OCI-LY7 (cell line): ENCODE measurements at regions not wholly inside any gene's neighbourhood (a gene's known extent, or its start where the extent isn't known, plus 50 kb on each side); places are given as distances from the start of the nearest gene placed in this dataset.

Experiments
- BruUV-seq: library from RNA; stranded (reverse); fragments of 400-500 nt; replicated peaks from 2 replicates; lab custom pipeline; 2021; lab: Mats Ljungman, UMichigan
- CTCF ChIA-PET: fragments of 300-600 bp; sonication (Branson Sonifier 250); formaldehyde crosslinking; loops from one replicate; lab custom pipeline; 2022; ENCODE audit warnings: antibody characterized with exemption; ENCODE audit not compliant: unreplicated experiment; lab: Charles Lee
- POLR2A ChIA-PET: fragments of 300-600 bp; sonication (Branson Sonifier 250); formaldehyde crosslinking; loops from one replicate; lab custom pipeline; 2022; ENCODE audit warnings: antibody characterized with exemption; lab: Charles Lee
- DNase-seq: peaks from one replicate; pipeline ENCODE4 v3.0.0-alpha.2; 2015; ENCODE audit warnings: low spot score
- H2AFZ ChIP-seq: fragments of 200-600 bp; sonication (generic), shearing (Covaris generic); 2 replicates; pipeline ENCODE4 v1.6.1; 2014; ENCODE audit warnings: mild to moderate bottlenecking, antibody characterized with exemption, low read length, moderate library complexity
- H3K27ac ChIP-seq: fragments of 200-600 bp; sonication (generic); 2 replicates; pipeline ENCODE4 v1.5.1; 2014; ENCODE audit warnings: mixed run types, low read depth, mild to moderate bottlenecking, moderate library complexity, low read length, inconsistent platforms; ENCODE audit not compliant: poor library complexity, severe bottlenecking
- H3K36me3 ChIP-seq: fragments of 200-600 bp; sonication (generic); 2 replicates; pipeline ENCODE4 v1.6.1; 2014; ENCODE audit warnings: mild to moderate bottlenecking, antibody characterized with exemption, low read length, moderate library complexity, mixed read lengths; ENCODE audit not compliant: insufficient read depth
- H3K4me1 ChIP-seq: fragments of 200-600 bp; sonication (generic); 2 replicates; pipeline ENCODE4 v1.5.1; 2014; ENCODE audit warnings: mild to moderate bottlenecking, low read length; ENCODE audit not compliant: insufficient read depth, poor library complexity, severe bottlenecking
- H3K4me2 ChIP-seq: fragments of 200-600 bp; sonication (generic); 2 replicates; pipeline ENCODE4 v1.6.1; 2014; ENCODE audit warnings: mild to moderate bottlenecking, low read length
- H3K4me3 ChIP-seq: fragments of 200-600 bp; sonication (generic); 2 replicates; pipeline ENCODE4 v1.5.1; 2014; ENCODE audit warnings: mild to moderate bottlenecking, low read depth, low read length; ENCODE audit not compliant: poor library complexity, severe bottlenecking
- H3K79me2 ChIP-seq: fragments of 200-600 bp; sonication (generic); 2 replicates; pipeline ENCODE4 v1.6.1; 2016; ENCODE audit warnings: low read depth, mild to moderate bottlenecking, low read length, moderate library complexity, mixed read lengths; ENCODE audit not compliant: insufficient read depth
- H3K9me2 ChIP-seq: fragments of 200-600 bp; sonication (generic); 2 replicates; pipeline ENCODE4 v1.6.1; 2016; ENCODE audit warnings: mild to moderate bottlenecking, low read length, mixed read lengths; ENCODE audit not compliant: insufficient read depth
- H3K9me3 ChIP-seq: fragments of 200-600 bp; sonication (generic); 2 replicates; pipeline ENCODE4 v1.6.1; 2014; ENCODE audit warnings: mild to moderate bottlenecking, mixed run types, low read length, mixed read lengths
- H4K20me1 ChIP-seq: fragments of 200-600 bp; sonication (generic); 2 replicates; pipeline ENCODE4 v1.6.1; 2014; ENCODE audit warnings: mild to moderate bottlenecking, antibody characterized with exemption, low read length, moderate library complexity, mixed read lengths; ENCODE audit not compliant: insufficient read depth
- EZH2phosphoT487 ChIP-seq: fragments of 200-600 bp; sonication (generic); IDR thresholded peaks from 2 replicates; pipeline ENCODE4 v1.6.1; 2018; ENCODE audit warnings: low read depth, borderline replicate concordance, mild to moderate bottlenecking, mixed run types, antibody characterized with exemption, low read length, moderate library complexity, mixed read lengths
- intact Hi-C: fragments of 100-400 bp; cut with micrococcal nuclease; formaldehyde crosslinking; loops from one replicate; pipeline ENCODE4 v1.10.0; 2022; ENCODE audit not compliant: unreplicated experiment
- TF ChIP-seq, protein P1 (sequence below): fragments of 200-600 bp; sonication (generic); conservative IDR thresholded peaks from 2 replicates; pipeline ENCODE4 v1.5.1; 2014; ENCODE audit warnings: mild to moderate bottlenecking, antibody characterized with exemption, low read length, moderate library complexity, mixed read lengths

GRCh38 chr6:130677312-130677711, 149.9 kb upstream of the SMLR1 start:
- 0 out of 2 replicates have a peak, but pooled peaks cover 4% of the 10 kb centered on the region for H4K20me1 ChIP-seq
- ChIA-PET POLR2A (no interaction called here), CTCF (no interaction called here)
- no peak overlapping the region for H3K4me3 ChIP-seq
- DNase-seq = no peak
- BruUV-seq = no TSS peak
- TF ChIP-seq EZH2phosphoT487 = no peak
- TF ChIP-seq, protein P1, sequence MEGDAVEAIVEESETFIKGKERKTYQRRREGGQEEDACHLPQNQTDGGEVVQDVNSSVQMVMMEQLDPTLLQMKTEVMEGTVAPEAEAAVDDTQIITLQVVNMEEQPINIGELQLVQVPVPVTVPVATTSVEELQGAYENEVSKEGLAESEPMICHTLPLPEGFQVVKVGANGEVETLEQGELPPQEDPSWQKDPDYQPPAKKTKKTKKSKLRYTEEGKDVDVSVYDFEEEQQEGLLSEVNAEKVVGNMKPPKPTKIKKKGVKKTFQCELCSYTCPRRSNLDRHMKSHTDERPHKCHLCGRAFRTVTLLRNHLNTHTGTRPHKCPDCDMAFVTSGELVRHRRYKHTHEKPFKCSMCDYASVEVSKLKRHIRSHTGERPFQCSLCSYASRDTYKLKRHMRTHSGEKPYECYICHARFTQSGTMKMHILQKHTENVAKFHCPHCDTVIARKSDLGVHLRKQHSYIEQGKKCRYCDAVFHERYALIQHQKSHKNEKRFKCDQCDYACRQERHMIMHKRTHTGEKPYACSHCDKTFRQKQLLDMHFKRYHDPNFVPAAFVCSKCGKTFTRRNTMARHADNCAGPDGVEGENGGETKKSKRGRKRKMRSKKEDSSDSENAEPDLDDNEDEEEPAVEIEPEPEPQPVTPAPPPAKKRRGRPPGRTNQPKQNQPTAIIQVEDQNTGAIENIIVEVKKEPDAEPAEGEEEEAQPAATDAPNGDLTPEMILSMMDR = no peak
- H3K27ac ChIP-seq = no peak overlapping the region
- H3K79me2 ChIP-seq = no peaks in the 10 kb centered on the region
- H3K4me2 ChIP-seq = no peak overlapping the region
- no peaks in the 10 kb centered on the region for H3K36me3 ChIP-seq
- intact Hi-C loops = no loop called here
- H2AFZ ChIP-seq = no peak overlapping the region
- no peaks in the 10 kb centered on the region for H3K9me3 ChIP-seq
- no peaks in the 10 kb centered on the region for H3K9me2 ChIP-seq
- no peaks in the 10 kb centered on the region for H3K4me1 ChIP-seq

- Histone ChIP-seq H4K20me1 (0 out of 2 replicates have a peak, but pooled peaks cover 4% of the 10 kb centered on the region), H3K9me3 (no peaks in the 10 kb centered on the region), H2AFZ (no peak overlapping the region), H3K9me2 (no peaks in the 10 kb centered on the region), H3K4me2 (no peak overlapping the region), H3K36me3 (no peaks in the 10 kb centered on the region), H3K4me3 (no peak overlapping the region), H3K27ac (no peak overlapping the region), H3K4me1 (no peaks in the 10 kb centered on the region), H3K79me2 (no peaks in the 10 kb centered on the region)
- intact Hi-C loops = no loop called here
- POLR2A ChIA-PET = no interaction called here
- DNase-seq = no peak
- no peak for TF ChIP-seq EZH2phosphoT487
- TF ChIP-seq, protein P1 = no peak
- CTCF ChIA-PET = no interaction called here
- BruUV-seq = no TSS peak
Observed at GRCh38 chr6:130677766-130678165, 149.4 kb upstream of the SMLR1 start.

- H3K4me3 ChIP-seq = no peak overlapping the region
- CTCF ChIA-PET = no interaction called here
- no peak overlapping the region for H2AFZ ChIP-seq
- TF ChIP-seq EZH2phosphoT487 = no peak
- TF ChIP-seq, protein P1 = no peak
- no peak overlapping the region for H3K4me2 ChIP-seq
- no peak overlapping the region for H3K27ac ChIP-seq
- no peaks in the 10 kb centered on the region for H3K4me1 ChIP-seq
- POLR2A ChIA-PET = interaction anchor here (1.0 kb wide), 1 partner anchor 649 kb away, joined by 4 read pairs; no protein-coding TSS in a partner anchor
- no peaks in the 10 kb centered on the region for H3K79me2 ChIP-seq
- BruUV-seq = no TSS peak
- DNase-seq = no peak
- intact Hi-C loops = no loop called here
- no peaks in the 10 kb centered on the region for H3K9me3 ChIP-seq
- 0 out of 2 replicates have a peak, but pooled peaks cover 4% of the 10 kb centered on the region for H4K20me1 ChIP-seq
- no peaks in the 10 kb centered on the region for H3K36me3 ChIP-seq
- H3K9me2 ChIP-seq = no peaks in the 10 kb centered on the region
Observed at GRCh38 chr6:130679684-130680083, 147.5 kb upstream of the SMLR1 start.
